GM18858 (cell line): ENCODE measurements at regions not wholly inside any gene's neighbourhood (a gene's known extent, or its start where the extent isn't known, plus 50 kb on each side); places are given as distances from the start of the nearest gene placed in this dataset.

Experiments used
- ATAC-seq: cut with Tn5 transposase; IDR thresholded peaks from one replicate; pipeline ENCODE4 v1.9.1; 2021; ENCODE audit not compliant: unreplicated experiment

GRCh38 chr18:25454730-25455129 lies 102.8 kb upstream of the ZNF521 start:
- ATAC-seq = no peak

GRCh38 chr18:25454270-25454659 lies 102.3 kb upstream of the ZNF521 start:
- no peak for ATAC-seq

DNA sequence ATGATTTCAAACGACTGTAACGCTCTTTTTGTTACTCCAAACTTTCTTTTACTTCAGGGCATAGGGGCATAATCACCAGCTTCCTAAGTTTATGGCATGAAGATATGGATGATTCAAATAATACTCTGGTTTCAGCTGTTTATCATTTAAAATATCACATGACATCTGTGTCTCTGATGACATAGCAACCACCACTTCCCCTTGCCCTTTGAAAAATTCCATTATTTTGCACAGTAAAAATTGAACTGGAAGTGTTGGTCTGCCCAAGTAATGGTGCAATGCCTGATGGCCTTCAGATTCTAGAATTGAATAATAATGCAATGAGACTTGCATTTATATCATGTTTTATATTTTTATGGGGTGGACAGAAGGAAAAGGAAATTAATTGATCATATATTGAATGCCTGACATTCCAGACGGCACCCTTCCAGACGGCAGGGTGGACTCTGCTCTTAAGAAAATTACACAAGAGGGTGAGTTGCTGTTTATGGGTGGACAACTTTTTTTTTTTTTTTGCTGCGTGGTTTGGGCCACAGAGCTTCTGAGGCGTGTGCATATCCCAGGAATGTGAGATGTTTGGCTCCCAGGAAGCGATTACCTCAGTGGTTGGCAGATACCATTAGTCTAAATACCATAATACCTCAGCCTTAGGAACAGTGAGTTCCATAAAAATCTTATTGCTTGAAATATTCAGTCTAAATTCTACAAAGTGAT lies 101.7 kb upstream of the ZNF521 start:
- ATAC-seq = no peak

- ATAC-seq = no peak
Measured at GRCh38 chr18:25451077-25451658, 99.2 kb upstream of the ZNF521 start.

GRCh38 chr18:25449046-25449445 lies 97.1 kb upstream of the ZNF521 start:
- ATAC-seq = no peak

GRCh38 chr18:25446972-25447371 lies 95.0 kb upstream of the ZNF521 start:
- ATAC-seq = no peak

GRCh38 chr18:25445430-25445829 lies 93.5 kb upstream of the ZNF521 start:
- no peak for ATAC-seq

GRCh38 chr18:25443776-25444175 lies 91.8 kb upstream of the ZNF521 start:
- no peak for ATAC-seq

- no peak for ATAC-seq
Measured at GRCh38 chr18:25435149-25435782, 83.3 kb upstream of the ZNF521 start.

DNA sequence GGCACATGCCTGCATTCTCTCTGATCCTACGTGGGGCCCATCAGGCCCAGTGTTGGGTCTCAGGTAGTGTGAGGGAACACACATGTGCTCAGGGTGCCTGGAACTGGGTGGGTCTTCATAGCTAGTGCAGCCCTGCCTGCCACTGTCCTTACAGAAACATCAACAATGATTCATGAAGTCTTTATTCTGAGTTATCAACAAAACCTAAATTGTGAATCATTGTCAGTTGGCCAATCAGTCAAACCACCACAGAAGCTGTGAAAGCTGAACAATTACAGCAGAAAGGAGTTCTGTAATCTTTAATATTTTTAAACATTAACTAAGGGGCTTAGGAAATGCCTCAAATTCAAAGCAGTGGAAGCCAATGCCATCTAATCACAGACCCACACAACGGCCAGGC lies 82.8 kb upstream of the ZNF521 start:
- ATAC-seq = no peak

- ATAC-seq = no peak
Measured at GRCh38 chr18:25433590-25433989, 81.6 kb upstream of the ZNF521 start.

DNA sequence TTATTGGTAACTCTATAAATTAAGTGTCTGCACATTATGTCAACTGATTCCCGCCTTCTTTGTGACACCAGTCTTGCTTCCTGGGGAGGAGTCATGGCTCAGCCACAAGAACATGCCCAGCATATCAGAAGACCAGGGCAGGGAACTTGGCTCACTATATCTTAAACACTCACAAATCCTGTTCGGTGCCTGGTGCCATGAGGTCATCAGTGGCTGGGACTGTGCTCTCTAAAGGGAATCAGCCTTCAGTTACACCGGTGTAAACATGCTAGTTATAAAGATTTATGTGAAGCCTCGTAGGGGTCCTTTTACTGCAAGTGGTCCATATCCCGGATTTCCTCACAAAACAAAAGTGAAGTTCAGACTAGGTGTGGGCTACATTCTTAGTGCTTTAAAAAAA lies 73.1 kb upstream of the ZNF521 start:
- ATAC-seq = no peak

GRCh38 chr18:25423760-25424159 lies 71.8 kb upstream of the ZNF521 start:
- ATAC-seq = no peak

DNA sequence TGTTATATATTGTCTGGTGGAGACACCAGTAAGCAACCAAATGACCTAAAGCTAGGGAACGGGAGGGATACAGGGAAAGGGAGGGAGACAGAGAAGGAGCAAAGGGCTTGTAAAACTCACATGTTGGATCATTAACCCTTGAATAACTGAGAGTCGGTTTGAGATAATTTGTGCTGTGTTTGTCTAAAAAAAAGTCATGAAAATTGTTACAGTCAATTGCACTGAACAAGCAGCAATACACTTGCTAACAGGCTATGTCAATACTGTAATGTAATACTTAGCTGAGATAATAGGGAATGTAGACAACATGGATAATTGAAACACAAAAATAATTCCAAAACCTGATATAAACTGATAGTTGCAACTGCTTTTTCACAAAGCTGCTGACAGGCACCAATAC lies 71.3 kb upstream of the ZNF521 start:
- no peak for ATAC-seq

GRCh38 chr18:25422230-25422629 lies 70.3 kb upstream of the ZNF521 start:
- ATAC-seq = no peak

DNA sequence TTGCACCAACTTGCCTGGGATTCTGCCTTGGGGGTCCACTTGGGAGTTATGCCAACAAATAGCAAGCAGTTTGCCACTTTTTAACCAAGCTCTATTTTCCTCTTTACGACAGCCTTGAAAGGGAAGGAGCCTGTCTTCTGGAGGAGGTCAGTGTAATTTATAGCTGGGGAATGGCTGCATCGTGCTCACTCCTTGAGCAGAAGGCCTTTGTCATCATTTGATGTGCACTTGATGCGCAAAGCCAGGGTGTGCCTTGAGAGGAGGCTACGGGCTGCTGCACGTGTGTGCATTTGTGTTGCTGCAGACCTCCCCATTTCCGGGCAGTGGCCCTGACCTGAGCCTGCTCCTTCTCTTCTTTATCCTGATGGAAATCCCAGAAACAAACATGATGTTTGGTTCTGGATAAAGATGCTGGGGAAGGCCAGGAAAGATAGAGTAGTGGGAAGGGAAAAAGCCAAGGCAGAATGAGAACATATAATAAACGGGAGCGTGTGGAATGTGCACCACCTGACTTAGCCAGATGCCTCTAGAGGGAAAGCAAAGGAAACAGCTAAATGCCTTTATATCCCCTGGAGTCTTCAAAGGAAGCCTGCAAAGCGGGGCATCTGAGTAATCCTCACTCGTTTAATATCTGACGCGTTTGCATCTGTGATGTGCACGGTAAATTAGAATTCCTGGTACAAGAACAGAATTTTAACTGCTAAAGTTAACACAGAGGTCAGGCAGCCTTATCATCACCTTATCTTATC lies 68.3 kb upstream of the ZNF521 start:
- no peak for ATAC-seq

- no peak for ATAC-seq
Measured at GRCh38 chr18:25416374-25416773, 64.4 kb upstream of the ZNF521 start.

DNA sequence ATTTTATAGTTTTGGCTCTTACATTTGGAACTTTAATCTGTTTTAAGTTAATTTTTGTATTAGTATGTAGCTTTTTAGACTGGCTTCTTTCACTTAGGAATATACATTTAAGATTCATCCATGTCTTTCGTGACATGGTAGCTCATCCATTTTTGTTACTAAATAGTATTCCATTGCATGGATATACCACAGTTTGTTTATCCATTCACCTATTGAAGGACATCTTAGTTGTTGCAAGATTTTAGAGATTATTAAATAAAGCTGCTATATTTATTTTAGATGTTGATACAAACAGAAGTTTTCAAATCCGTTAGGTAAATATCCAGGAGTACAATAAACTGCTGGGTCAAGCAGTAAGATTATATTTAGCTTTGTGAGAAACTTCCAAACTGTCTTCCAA lies 58.0 kb upstream of the ZNF521 start:
- ATAC-seq = no peak

GRCh38 chr18:25408293-25408692 lies 56.3 kb upstream of the ZNF521 start:
- no peak for ATAC-seq
